ENCODE measurements at regions not wholly inside any gene's neighbourhood (a gene's known extent, or its start where the extent isn't known, plus 50 kb on each side); places are given as distances from the start of the nearest gene placed in this dataset.

- H3K27me3 ChIP-seq (ENCODE audit: control insufficient read depth in 3 of 3, insufficient read depth in 3 of 3, low read length in 3 of 3) = peaks cover 0 to 2% (median 0%) of the 10 kb centered on the region in 3 donors
- no peak overlapping the region for H3K27ac ChIP-seq (ENCODE audit: low read depth, low read length)
- no peaks in the 10 kb centered on the region for H3K9me3 ChIP-seq (ENCODE audit: control insufficient read depth in 3 of 3, low read length in 3 of 3)
- no peak overlapping the region for H3K9ac ChIP-seq (ENCODE audit: low read depth in 1 of 3, low read length in 3 of 3)
- H3K4me3 ChIP-seq (ENCODE audit: low read length in 3 of 3) = no peak overlapping the region
- H3K36me3 ChIP-seq (ENCODE audit: control insufficient read depth in 3 of 3, insufficient read depth in 3 of 3, low read length in 3 of 3) = no peaks in the 10 kb centered on the region
- no peaks in the 10 kb centered on the region for H3K4me1 ChIP-seq (ENCODE audit: control insufficient read depth in 3 of 3, insufficient read depth in 3 of 3, low read length in 3 of 3)
Measured at GRCh38 chr12:3938042-3938544, 64.9 kb upstream of the PARP11 start.

- Histone ChIP-seq H3K9ac (ENCODE audit: low read depth in 1 of 3, low read length in 3 of 3) (no peak overlapping the region), H3K36me3 (ENCODE audit: control insufficient read depth in 3 of 3, insufficient read depth in 3 of 3, low read length in 3 of 3) (no peaks in the 10 kb centered on the region), H3K4me3 (ENCODE audit: low read length in 3 of 3) (no peak overlapping the region), H3K4me1 (ENCODE audit: control insufficient read depth in 3 of 3, insufficient read depth in 3 of 3, low read length in 3 of 3) (no peaks in the 10 kb centered on the region), H3K9me3 (ENCODE audit: control insufficient read depth in 3 of 3, low read length in 3 of 3) (no peaks in the 10 kb centered on the region), H3K27me3 (ENCODE audit: control insufficient read depth in 3 of 3, insufficient read depth in 3 of 3, low read length in 3 of 3) (peaks cover 0 to 13% (median 11%) of the 10 kb centered on the region in 3 donors), H3K27ac (ENCODE audit: low read depth, low read length) (no peak overlapping the region)
Measured at GRCh38 chr12:3935078-3935477, 61.9 kb upstream of the PARP11 start.

DNA sequence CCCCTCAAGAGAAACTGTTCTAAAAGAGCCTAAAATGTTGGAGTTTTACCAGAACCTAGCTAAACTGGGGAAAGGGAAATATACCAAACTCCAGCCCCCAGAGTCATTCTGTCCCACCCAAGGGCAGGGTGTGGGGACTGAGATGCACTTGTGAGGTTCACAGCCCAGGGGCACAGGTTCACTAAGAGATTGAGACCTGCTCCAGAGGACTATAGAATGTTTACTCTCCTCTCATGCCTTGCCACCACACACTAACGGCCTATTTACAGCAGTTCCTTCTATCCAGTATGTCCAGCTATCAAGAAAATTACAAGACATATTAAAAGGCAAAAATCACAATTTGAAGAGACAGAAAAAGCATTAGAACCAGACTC lies 60.6 kb upstream of the PARP11 start:
- Histone ChIP-seq H3K4me3 (ENCODE audit: low read length in 3 of 3) (no peak overlapping the region), H3K9ac (ENCODE audit: low read depth in 1 of 3, low read length in 3 of 3) (no peak overlapping the region), H3K4me1 (ENCODE audit: control insufficient read depth in 3 of 3, insufficient read depth in 3 of 3, low read length in 3 of 3) (no peaks in the 10 kb centered on the region), H3K27me3 (ENCODE audit: control insufficient read depth in 3 of 3, insufficient read depth in 3 of 3, low read length in 3 of 3) (peaks cover 0 to 24% (median 18%) of the 10 kb centered on the region in 3 donors), H3K27ac (ENCODE audit: low read depth, low read length) (no peak overlapping the region), H3K36me3 (ENCODE audit: control insufficient read depth in 3 of 3, insufficient read depth in 3 of 3, low read length in 3 of 3) (no peaks in the 10 kb centered on the region), H3K9me3 (ENCODE audit: control insufficient read depth in 3 of 3, low read length in 3 of 3) (no peaks in the 10 kb centered on the region)

GRCh38 chr12:3933074-3933818 lies 60.0 kb upstream of the PARP11 start:
- Histone ChIP-seq H3K36me3 (ENCODE audit: control insufficient read depth in 3 of 3, insufficient read depth in 3 of 3, low read length in 3 of 3) (no peaks in the 10 kb centered on the region), H3K4me3 (ENCODE audit: low read length in 3 of 3) (no peak overlapping the region), H3K27ac (ENCODE audit: low read depth, low read length) (no peak overlapping the region), H3K4me1 (ENCODE audit: control insufficient read depth in 3 of 3, insufficient read depth in 3 of 3, low read length in 3 of 3) (no peaks in the 10 kb centered on the region), H3K9me3 (ENCODE audit: control insufficient read depth in 3 of 3, low read length in 3 of 3) (no peaks in the 10 kb centered on the region), H3K27me3 (ENCODE audit: control insufficient read depth in 3 of 3, insufficient read depth in 3 of 3, low read length in 3 of 3) (peaks cover 0 to 29% (median 23%) of the 10 kb centered on the region in 3 donors), H3K9ac (ENCODE audit: low read depth in 1 of 3, low read length in 3 of 3) (no peak overlapping the region)

GRCh38 chr12:3931776-3932175 lies 58.6 kb upstream of the PARP11 start:
- Histone ChIP-seq H3K4me3 (ENCODE audit: low read length in 3 of 3) (no peak overlapping the region), H3K4me1 (ENCODE audit: control insufficient read depth in 3 of 3, insufficient read depth in 3 of 3, low read length in 3 of 3) (no peaks in the 10 kb centered on the region), H3K27me3 (ENCODE audit: control insufficient read depth in 3 of 3, insufficient read depth in 3 of 3, low read length in 3 of 3) (peaks cover 5 to 33% (median 25%) of the 10 kb centered on the region in 3 donors), H3K9ac (ENCODE audit: low read depth in 1 of 3, low read length in 3 of 3) (no peak overlapping the region), H3K27ac (ENCODE audit: low read depth, low read length) (no peak overlapping the region), H3K36me3 (ENCODE audit: control insufficient read depth in 3 of 3, insufficient read depth in 3 of 3, low read length in 3 of 3) (no peaks in the 10 kb centered on the region), H3K9me3 (ENCODE audit: control insufficient read depth in 3 of 3, low read length in 3 of 3) (no peaks in the 10 kb centered on the region)

- no peaks in the 10 kb centered on the region for H3K9me3 ChIP-seq (ENCODE audit: control insufficient read depth in 3 of 3, low read length in 3 of 3)
- no peak overlapping the region for H3K9ac ChIP-seq (ENCODE audit: low read depth in 1 of 3, low read length in 3 of 3)
- H3K27me3 ChIP-seq (ENCODE audit: control insufficient read depth in 3 of 3, insufficient read depth in 3 of 3, low read length in 3 of 3) = peaks cover 9 to 33% (median 25%) of the 10 kb centered on the region in 3 donors
- H3K4me3 ChIP-seq (ENCODE audit: low read length in 3 of 3) = no peak overlapping the region
- H3K4me1 ChIP-seq (ENCODE audit: control insufficient read depth in 3 of 3, insufficient read depth in 3 of 3, low read length in 3 of 3) = no peaks in the 10 kb centered on the region
- no peak overlapping the region for H3K27ac ChIP-seq (ENCODE audit: low read depth, low read length)
- H3K36me3 ChIP-seq (ENCODE audit: control insufficient read depth in 3 of 3, insufficient read depth in 3 of 3, low read length in 3 of 3) = no peaks in the 10 kb centered on the region
Measured at GRCh38 chr12:3931206-3931605, 58.0 kb upstream of the PARP11 start.

GRCh38 chr12:3929875-3930615 lies 56.8 kb upstream of the PARP11 start:
- no peak overlapping the region for H3K9ac ChIP-seq (ENCODE audit: low read depth in 1 of 3, low read length in 3 of 3)
- no peaks in the 10 kb centered on the region for H3K36me3 ChIP-seq (ENCODE audit: control insufficient read depth in 3 of 3, insufficient read depth in 3 of 3, low read length in 3 of 3)
- no peaks in the 10 kb centered on the region for H3K4me1 ChIP-seq (ENCODE audit: control insufficient read depth in 3 of 3, insufficient read depth in 3 of 3, low read length in 3 of 3)
- no peak overlapping the region for H3K27ac ChIP-seq (ENCODE audit: low read depth, low read length)
- H3K27me3 ChIP-seq (ENCODE audit: control insufficient read depth in 3 of 3, insufficient read depth in 3 of 3, low read length in 3 of 3) = peaks cover 17 to 40% (median 29%) of the 10 kb centered on the region in 3 donors
- no peak overlapping the region for H3K4me3 ChIP-seq (ENCODE audit: low read length in 3 of 3)
- H3K9me3 ChIP-seq (ENCODE audit: control insufficient read depth in 3 of 3, low read length in 3 of 3) = no peaks in the 10 kb centered on the region

DNA sequence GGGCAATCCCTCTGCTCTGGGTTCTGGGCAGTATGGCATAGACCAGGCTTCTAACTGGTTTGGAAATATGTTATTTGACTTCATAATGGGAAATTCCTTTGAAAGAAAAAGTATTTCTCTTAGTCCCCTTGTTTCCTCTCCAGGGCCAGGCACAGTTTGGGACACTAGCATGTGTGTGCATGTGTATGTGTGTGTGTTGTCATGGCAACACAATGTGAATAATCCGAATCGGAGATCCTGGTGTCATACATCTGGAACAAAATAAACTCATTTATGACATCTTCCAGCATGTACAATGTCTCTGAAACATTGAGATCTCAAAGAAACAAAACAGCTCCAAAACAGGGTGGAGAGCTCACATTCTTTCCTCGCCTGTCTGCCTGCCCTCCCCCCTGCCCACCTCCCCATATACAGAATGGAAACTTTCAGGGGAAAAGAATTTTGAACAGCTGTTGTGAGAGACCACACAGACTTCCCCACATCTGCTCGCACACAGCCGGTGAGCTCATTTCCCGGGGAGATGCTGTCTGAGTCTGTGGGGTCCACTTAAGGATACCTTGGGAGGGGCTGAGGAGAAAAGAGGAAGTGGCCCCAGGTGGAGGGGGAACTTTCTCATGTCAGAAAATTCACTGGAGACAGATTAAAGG lies 55.5 kb upstream of the PARP11 start:
- no peaks in the 10 kb centered on the region for H3K4me1 ChIP-seq (ENCODE audit: control insufficient read depth in 3 of 3, insufficient read depth in 3 of 3, low read length in 3 of 3)
- H3K9ac ChIP-seq (ENCODE audit: low read depth in 1 of 3, low read length in 3 of 3) = no peak overlapping the region
- H3K9me3 ChIP-seq (ENCODE audit: control insufficient read depth in 3 of 3, low read length in 3 of 3) = no peaks in the 10 kb centered on the region
- no peaks in the 10 kb centered on the region for H3K36me3 ChIP-seq (ENCODE audit: control insufficient read depth in 3 of 3, insufficient read depth in 3 of 3, low read length in 3 of 3)
- H3K27ac ChIP-seq (ENCODE audit: low read depth, low read length) = no peak overlapping the region
- H3K27me3 ChIP-seq (ENCODE audit: control insufficient read depth in 3 of 3, insufficient read depth in 3 of 3, low read length in 3 of 3) = peaks cover 25 to 51% (median 35%) of the 10 kb centered on the region in 3 donors
- no peak overlapping the region for H3K4me3 ChIP-seq (ENCODE audit: low read length in 3 of 3)

DNA sequence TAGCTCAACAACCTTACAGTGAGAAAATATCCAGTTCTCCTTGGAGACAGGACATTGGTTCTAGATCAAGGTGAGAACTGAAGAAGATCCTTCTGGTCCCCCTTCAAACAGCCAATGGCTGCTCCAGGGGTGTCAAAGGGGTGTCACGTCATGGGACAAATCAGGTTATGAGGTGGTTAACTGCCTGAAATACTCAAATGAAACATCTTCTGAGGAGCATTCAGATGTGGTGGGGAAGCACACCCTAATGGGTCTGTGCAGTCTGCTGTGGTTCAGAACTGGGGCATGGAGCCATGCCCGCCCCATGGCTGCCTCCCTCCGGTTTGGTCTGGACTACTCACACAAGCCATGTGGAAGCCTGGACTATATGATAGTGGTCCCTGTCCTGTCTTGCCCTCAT lies 52.4 kb upstream of the PARP11 start:
- no peaks in the 10 kb centered on the region for H3K9me3 ChIP-seq (ENCODE audit: control insufficient read depth in 3 of 3, low read length in 3 of 3)
- H3K9ac ChIP-seq (ENCODE audit: low read depth in 1 of 3, low read length in 3 of 3) = no peak overlapping the region
- H3K4me1 ChIP-seq (ENCODE audit: control insufficient read depth in 3 of 3, insufficient read depth in 3 of 3, low read length in 3 of 3) = no peaks in the 10 kb centered on the region
- H3K27me3 ChIP-seq (ENCODE audit: control insufficient read depth in 3 of 3, insufficient read depth in 3 of 3, low read length in 3 of 3) = peaks cover 28 to 54% (median 45%) of the 10 kb centered on the region in 3 donors
- H3K27ac ChIP-seq (ENCODE audit: low read depth, low read length) = no peak overlapping the region
- H3K36me3 ChIP-seq (ENCODE audit: control insufficient read depth in 3 of 3, insufficient read depth in 3 of 3, low read length in 3 of 3) = no peaks in the 10 kb centered on the region
- no peak overlapping the region for H3K4me3 ChIP-seq (ENCODE audit: low read length in 3 of 3)

DNA sequence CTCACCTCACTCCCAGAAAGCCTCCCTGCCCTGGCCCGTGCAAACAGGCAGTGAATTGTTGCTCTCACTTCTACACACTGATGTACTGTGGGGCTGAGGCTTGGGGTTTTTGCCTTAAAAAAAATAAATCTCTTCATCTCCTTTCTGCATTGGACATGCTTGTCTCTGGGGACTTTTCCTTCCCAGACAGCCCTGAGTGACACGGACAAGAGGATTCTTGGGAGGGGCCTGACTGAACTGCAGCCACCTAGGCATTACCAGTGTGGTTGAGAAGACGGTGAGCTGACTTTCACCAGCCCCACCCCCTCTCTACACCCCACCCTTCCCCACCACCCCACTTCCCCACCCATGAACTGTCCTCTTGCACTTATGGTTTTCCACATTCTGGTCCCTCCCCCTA lies 51.6 kb upstream of the PARP11 start:
- H3K27me3 ChIP-seq (ENCODE audit: control insufficient read depth in 3 of 3, insufficient read depth in 3 of 3, low read length in 3 of 3) = peaks cover 28 to 50% (median 44%) of the 10 kb centered on the region in 3 donors
- H3K4me3 ChIP-seq (ENCODE audit: low read length in 3 of 3) = no peak overlapping the region
- no peaks in the 10 kb centered on the region for H3K4me1 ChIP-seq (ENCODE audit: control insufficient read depth in 3 of 3, insufficient read depth in 3 of 3, low read length in 3 of 3)
- no peak overlapping the region for H3K27ac ChIP-seq (ENCODE audit: low read depth, low read length)
- no peak overlapping the region for H3K9ac ChIP-seq (ENCODE audit: low read depth in 1 of 3, low read length in 3 of 3)
- H3K36me3 ChIP-seq (ENCODE audit: control insufficient read depth in 3 of 3, insufficient read depth in 3 of 3, low read length in 3 of 3) = no peaks in the 10 kb centered on the region
- no peaks in the 10 kb centered on the region for H3K9me3 ChIP-seq (ENCODE audit: control insufficient read depth in 3 of 3, low read length in 3 of 3)

All from skeletal muscle tissue (tissue), 3 donors.